SK-N-SH treated with all-trans-retinoic acid at 6 μM for 48 hours (cell line): ENCODE measurements at regions not wholly inside any gene's neighbourhood (a gene's known extent, or its start where the extent isn't known, plus 50 kb on each side); places are given as distances from the start of the nearest gene placed in this dataset.

Experiments
- ARNTL ChIP-seq: fragments of 450-650 bp; formaldehyde crosslinking; IDR thresholded peaks from 2 replicates; pipeline ENCODE4 v1.5.0; 2020; ENCODE audit warnings: low read depth, mild to moderate bottlenecking, moderate library complexity, borderline replicate concordance
- CREB5 ChIP-seq: fragments of 250-450 bp; sonication (Bioruptor Pico); IDR thresholded peaks from 2 replicates; pipeline ENCODE4 v1.5.1; 2020; ENCODE audit warnings: low read depth, mild to moderate bottlenecking, moderate library complexity
- CSDC2 ChIP-seq: fragments of 250-450 bp; sonication (Bioruptor Pico); IDR thresholded peaks from 2 replicates; pipeline ENCODE4 v1.5.0; 2020; ENCODE audit warnings: mild to moderate bottlenecking, moderate library complexity
- ESRRG ChIP-seq: fragments of 250-450 bp; sonication (Bioruptor Pico); IDR thresholded peaks from 2 replicates; pipeline ENCODE4 v1.6.1; 2021; ENCODE audit warnings: mild to moderate bottlenecking
- POU6F1 ChIP-seq: fragments of 250-450 bp; sonication (Bioruptor Pico); IDR thresholded peaks from 2 replicates; pipeline ENCODE4 v1.8.0; 2021; ENCODE audit warnings: low read depth, mild to moderate bottlenecking, moderate library complexity, borderline replicate concordance
- SNAI2 ChIP-seq: fragments of 250-450 bp; sonication (Bioruptor Pico); IDR thresholded peaks from 2 replicates; pipeline ENCODE4 v1.5.0; 2020; ENCODE audit warnings: mild to moderate bottlenecking, moderate library complexity
- TSHZ2 ChIP-seq: fragments of 250-450 bp; sonication (Bioruptor Pico); IDR thresholded peaks from 2 replicates; pipeline ENCODE4 v1.5.0; 2020; ENCODE audit warnings: mild to moderate bottlenecking, moderate library complexity
- ZNF565 ChIP-seq: fragments of 450-650 bp; formaldehyde crosslinking; conservative IDR thresholded peaks from 2 replicates; pipeline ENCODE4 v1.5.0; 2020; ENCODE audit warnings: low read depth, mild to moderate bottlenecking, moderate library complexity
- ZNF70 ChIP-seq: fragments of 450-650 bp; formaldehyde crosslinking; IDR thresholded peaks from 2 replicates; pipeline ENCODE4 v1.5.0; 2020; ENCODE audit warnings: mild to moderate bottlenecking, moderate library complexity
- ZNF8 ChIP-seq: fragments of 450-650 bp; formaldehyde crosslinking; IDR thresholded peaks from 2 replicates; pipeline ENCODE4 v1.5.0; 2020; ENCODE audit warnings: mild to moderate bottlenecking, moderate library complexity

GRCh38 chr9:85466834-85467233, 274.9 kb downstream of the AGTPBP1 start:
- TF ChIP-seq SNAI2 (no peak), ESRRG (no peak), CREB5 (no peak), ZNF8 (no peak), ZNF70 (CRISPR knock-in tag) (no peak), CSDC2 (no peak), ZNF565 (CRISPR knock-in tag) (no peak), ARNTL (CRISPR knock-in tag) (no peak), POU6F1 (no peak), TSHZ2 (no peak)
